ENCODE measurements at regions not wholly inside any gene's neighbourhood (a gene's known extent, or its start where the extent isn't known, plus 50 kb on each side); places are given as distances from the start of the nearest gene placed in this dataset.

DNA sequence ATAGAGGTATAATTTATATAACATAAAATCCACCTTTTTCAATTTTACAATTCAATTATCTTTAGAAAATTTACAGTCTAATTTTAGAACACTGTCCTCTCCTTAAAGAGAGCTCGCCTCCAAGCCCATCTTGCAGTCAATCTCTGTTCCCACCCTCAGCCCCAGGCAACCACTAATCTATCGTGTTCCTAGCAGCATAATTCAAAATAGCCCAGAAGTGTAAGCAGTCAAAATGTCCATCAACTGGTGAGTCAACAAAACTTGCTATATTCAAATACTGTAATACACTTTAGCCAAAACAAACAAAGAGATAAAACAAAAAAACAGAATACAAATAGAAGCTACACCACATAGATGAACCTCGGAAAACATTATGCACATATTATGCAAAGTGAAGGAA is 1006.8 kb upstream of the EEF2KMT start:
- no peaks in the 10 kb centered on the region for H3K9me3 ChIP-seq (ENCODE audit: control insufficient read depth in 2 of 2, insufficient read depth in 1 of 2, low read depth in 1 of 2, low read length in 1 of 2)
- H3K4me3 ChIP-seq (ENCODE audit: low read depth in 1 of 2, low read length in 2 of 2) = no peak overlapping the region
- no peaks in the 10 kb centered on the region for H3K27me3 ChIP-seq (ENCODE audit: control insufficient read depth in 1 of 2, insufficient read depth in 2 of 2, low read length in 2 of 2)
- H3K4me1 ChIP-seq (ENCODE audit: control insufficient read depth in 2 of 2, insufficient read depth in 2 of 2, low read length in 1 of 2) = peaks cover 0 to 2% of the 10 kb centered on the region in 2 donors
- H3K27ac ChIP-seq (ENCODE audit: low read depth in 2 of 2, low read length in 1 of 2) = no peak overlapping the region
- H3K36me3 ChIP-seq (ENCODE audit: control insufficient read depth in 2 of 2, insufficient read depth in 2 of 2, low read length in 1 of 2) = no peaks in the 10 kb centered on the region
- WGBS, 2 donors = 35 to 48% methylated on average over 3 of the region's 3 CpGs

DNA sequence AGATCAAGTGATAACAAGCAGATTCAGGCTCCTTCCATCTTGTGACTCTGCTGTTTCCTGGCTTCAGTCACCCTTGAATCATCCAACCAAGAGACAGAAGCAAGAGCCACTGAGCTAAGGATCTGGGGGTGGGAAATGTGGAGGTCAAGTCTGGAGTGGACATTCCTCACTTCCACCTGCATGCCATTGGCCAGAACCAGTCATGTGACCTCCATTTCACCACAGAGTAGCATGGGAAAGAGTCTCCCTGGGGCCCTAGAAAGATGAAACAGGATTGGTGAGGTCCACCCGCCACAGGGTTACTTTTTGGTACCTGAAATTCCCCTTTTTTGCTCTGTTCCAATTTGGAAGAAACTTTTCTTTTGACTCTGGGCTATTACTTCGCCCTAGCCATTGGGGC is 1006.0 kb upstream of the EEF2KMT start:
- Histone ChIP-seq H3K4me3 (ENCODE audit: low read depth in 1 of 2, low read length in 2 of 2) (no peak overlapping the region), H3K27ac (ENCODE audit: low read depth in 2 of 2, low read length in 1 of 2) (no peak overlapping the region), H3K27me3 (ENCODE audit: control insufficient read depth in 1 of 2, insufficient read depth in 2 of 2, low read length in 2 of 2) (no peaks in the 10 kb centered on the region), H3K9me3 (ENCODE audit: control insufficient read depth in 2 of 2, insufficient read depth in 1 of 2, low read depth in 1 of 2, low read length in 1 of 2) (no peaks in the 10 kb centered on the region), H3K4me1 (ENCODE audit: control insufficient read depth in 2 of 2, insufficient read depth in 2 of 2, low read length in 1 of 2) (peaks cover 0 to 2% of the 10 kb centered on the region in 2 donors), H3K36me3 (ENCODE audit: control insufficient read depth in 2 of 2, insufficient read depth in 2 of 2, low read length in 1 of 2) (no peaks in the 10 kb centered on the region)
- WGBS, 2 donors = 33 to 54% methylated on average over 2 of the region's 2 CpGs

- Histone ChIP-seq H3K4me3 (ENCODE audit: low read depth in 1 of 2, low read length in 2 of 2) (no peak overlapping the region), H3K9me3 (ENCODE audit: control insufficient read depth in 2 of 2, insufficient read depth in 1 of 2, low read depth in 1 of 2, low read length in 1 of 2) (no peaks in the 10 kb centered on the region), H3K27me3 (ENCODE audit: control insufficient read depth in 1 of 2, insufficient read depth in 2 of 2, low read length in 2 of 2) (no peaks in the 10 kb centered on the region), H3K36me3 (ENCODE audit: control insufficient read depth in 2 of 2, insufficient read depth in 2 of 2, low read length in 1 of 2) (no peaks in the 10 kb centered on the region), H3K27ac (ENCODE audit: low read depth in 2 of 2, low read length in 1 of 2) (no peak overlapping the region), H3K4me1 (ENCODE audit: control insufficient read depth in 2 of 2, insufficient read depth in 2 of 2, low read length in 1 of 2) (peaks cover 0 to 2% of the 10 kb centered on the region in 2 donors)
- WGBS, 2 donors = 78 to 86% methylated on average over 4 of the region's 4 CpGs
These were observed 1001.5 kb upstream of the EEF2KMT start for GRCh38 chr16:6099102-6099501.

- Histone ChIP-seq H3K27ac (ENCODE audit: low read depth in 2 of 2, low read length in 1 of 2) (no peak overlapping the region), H3K9me3 (ENCODE audit: control insufficient read depth in 2 of 2, insufficient read depth in 1 of 2, low read depth in 1 of 2, low read length in 1 of 2) (no peaks in the 10 kb centered on the region), H3K4me3 (ENCODE audit: low read depth in 1 of 2, low read length in 2 of 2) (no peak overlapping the region), H3K27me3 (ENCODE audit: control insufficient read depth in 1 of 2, insufficient read depth in 2 of 2, low read length in 2 of 2) (no peaks in the 10 kb centered on the region), H3K4me1 (ENCODE audit: control insufficient read depth in 2 of 2, insufficient read depth in 2 of 2, low read length in 1 of 2) (peaks cover 0 to 2% of the 10 kb centered on the region in 2 donors), H3K36me3 (ENCODE audit: control insufficient read depth in 2 of 2, insufficient read depth in 2 of 2, low read length in 1 of 2) (no peaks in the 10 kb centered on the region)
- WGBS, 2 donors = 83 to 84% methylated on average over 7 of the region's 7 CpGs
These were observed 999.5 kb upstream of the EEF2KMT start for GRCh38 chr16:6096931-6097670.

DNA sequence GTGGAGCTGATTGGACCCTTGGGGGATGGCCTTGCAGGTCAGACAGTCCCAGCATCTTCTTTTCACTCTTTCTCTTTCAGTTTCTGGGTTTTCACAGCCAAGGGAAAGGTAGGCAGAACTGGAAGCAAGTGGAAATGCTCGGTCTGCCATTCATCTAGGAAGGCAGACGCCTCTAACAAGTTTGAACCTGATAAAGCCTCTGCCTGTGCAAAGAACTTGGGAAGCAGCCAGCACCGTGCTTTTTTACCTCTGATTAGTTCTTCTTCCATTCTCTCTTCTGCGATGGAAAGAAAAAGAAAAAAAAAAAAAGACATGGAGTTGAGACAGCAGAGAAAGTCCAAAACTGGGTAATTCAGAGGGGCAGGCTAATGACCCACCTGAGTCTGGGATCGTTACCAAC is 997.8 kb upstream of the EEF2KMT start:
- no peaks in the 10 kb centered on the region for H3K36me3 ChIP-seq (ENCODE audit: control insufficient read depth in 2 of 2, insufficient read depth in 2 of 2, low read length in 1 of 2)
- H3K27me3 ChIP-seq (ENCODE audit: control insufficient read depth in 1 of 2, insufficient read depth in 2 of 2, low read length in 2 of 2) = no peaks in the 10 kb centered on the region
- H3K27ac ChIP-seq (ENCODE audit: low read depth in 2 of 2, low read length in 1 of 2) = no peak overlapping the region
- no peaks in the 10 kb centered on the region for H3K4me1 ChIP-seq (ENCODE audit: control insufficient read depth in 2 of 2, insufficient read depth in 2 of 2, low read length in 1 of 2)
- H3K4me3 ChIP-seq (ENCODE audit: low read depth in 1 of 2, low read length in 2 of 2) = no peak overlapping the region
- WGBS, 2 donors = 44 to 53% methylated on average over 5 of the region's 5 CpGs
- no peaks in the 10 kb centered on the region for H3K9me3 ChIP-seq (ENCODE audit: control insufficient read depth in 2 of 2, insufficient read depth in 1 of 2, low read depth in 1 of 2, low read length in 1 of 2)

- Histone ChIP-seq H3K27ac (ENCODE audit: low read depth in 2 of 2, low read length in 1 of 2) (no peak overlapping the region), H3K4me3 (ENCODE audit: low read depth in 1 of 2, low read length in 2 of 2) (no peak overlapping the region), H3K36me3 (ENCODE audit: control insufficient read depth in 2 of 2, insufficient read depth in 2 of 2, low read length in 1 of 2) (no peaks in the 10 kb centered on the region), H3K27me3 (ENCODE audit: control insufficient read depth in 1 of 2, insufficient read depth in 2 of 2, low read length in 2 of 2) (no peaks in the 10 kb centered on the region), H3K4me1 (ENCODE audit: control insufficient read depth in 2 of 2, insufficient read depth in 2 of 2, low read length in 1 of 2) (no peaks in the 10 kb centered on the region), H3K9me3 (ENCODE audit: control insufficient read depth in 2 of 2, insufficient read depth in 1 of 2, low read depth in 1 of 2, low read length in 1 of 2) (peaks cover 0 to 5% of the 10 kb centered on the region in 2 donors)
- 83 to 84% methylated on average over 3 of the region's 3 CpGs for WGBS, 2 donors
These were observed 993.4 kb upstream of the EEF2KMT start for GRCh38 chr16:6091021-6091420.

DNA sequence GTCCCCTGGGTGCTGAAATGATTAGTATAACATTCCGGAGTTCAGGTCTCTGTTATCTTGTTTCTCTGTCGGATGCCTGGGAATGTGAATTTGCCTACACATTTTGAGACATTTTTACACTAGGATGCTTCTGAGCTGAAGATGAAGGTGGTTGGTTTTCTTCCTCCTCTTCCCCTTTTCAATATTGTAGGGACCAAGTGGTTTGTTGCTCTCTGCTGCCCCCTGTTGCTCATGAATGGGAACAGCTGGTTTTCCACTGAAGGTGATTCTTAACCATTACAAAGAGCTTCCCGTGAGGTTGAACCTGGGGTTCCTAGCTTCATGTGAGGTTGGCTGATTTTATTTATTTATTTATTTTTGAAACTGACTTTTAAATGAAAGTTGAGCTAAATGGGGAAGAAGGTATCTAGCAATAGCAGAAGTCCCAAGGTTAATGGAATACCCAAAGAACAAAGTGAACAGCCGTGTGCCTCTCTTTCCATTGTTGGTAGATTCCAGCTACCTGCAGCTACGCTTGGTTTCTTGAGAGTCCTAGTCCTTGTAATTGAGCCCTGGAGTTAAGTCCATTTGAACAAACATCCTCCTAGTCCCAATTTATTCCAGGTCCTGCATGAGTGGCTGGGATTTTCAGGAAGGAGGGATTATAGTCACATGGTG is 983.9 kb upstream of the EEF2KMT start:
- 37 to 46% methylated on average over 5 of the region's 5 CpGs for WGBS, 2 donors
- no peaks in the 10 kb centered on the region for H3K4me1 ChIP-seq (ENCODE audit: control insufficient read depth in 2 of 2, insufficient read depth in 2 of 2, low read length in 1 of 2)
- H3K27me3 ChIP-seq (ENCODE audit: control insufficient read depth in 1 of 2, insufficient read depth in 2 of 2, low read length in 2 of 2) = no peaks in the 10 kb centered on the region
- H3K27ac ChIP-seq (ENCODE audit: low read depth in 2 of 2, low read length in 1 of 2) = no peak overlapping the region
- no peak overlapping the region for H3K4me3 ChIP-seq (ENCODE audit: low read depth in 1 of 2, low read length in 2 of 2)
- H3K9me3 ChIP-seq (ENCODE audit: control insufficient read depth in 2 of 2, insufficient read depth in 1 of 2, low read depth in 1 of 2, low read length in 1 of 2) = no peaks in the 10 kb centered on the region
- H3K36me3 ChIP-seq (ENCODE audit: control insufficient read depth in 2 of 2, insufficient read depth in 2 of 2, low read length in 1 of 2) = no peaks in the 10 kb centered on the region

GRCh38 chr16:6076631-6077030 is 979.0 kb upstream of the EEF2KMT start:
- Histone ChIP-seq H3K27ac (ENCODE audit: low read depth in 2 of 2, low read length in 1 of 2) (no peak overlapping the region), H3K4me1 (ENCODE audit: control insufficient read depth in 2 of 2, insufficient read depth in 2 of 2, low read length in 1 of 2) (no peaks in the 10 kb centered on the region), H3K36me3 (ENCODE audit: control insufficient read depth in 2 of 2, insufficient read depth in 2 of 2, low read length in 1 of 2) (no peaks in the 10 kb centered on the region), H3K27me3 (ENCODE audit: control insufficient read depth in 1 of 2, insufficient read depth in 2 of 2, low read length in 2 of 2) (no peaks in the 10 kb centered on the region), H3K9me3 (ENCODE audit: control insufficient read depth in 2 of 2, insufficient read depth in 1 of 2, low read depth in 1 of 2, low read length in 1 of 2) (no peaks in the 10 kb centered on the region), H3K4me3 (ENCODE audit: low read depth in 1 of 2, low read length in 2 of 2) (no peak overlapping the region)
- WGBS, 2 donors = 73 to 75% methylated on average over 2 of the region's 2 CpGs

DNA sequence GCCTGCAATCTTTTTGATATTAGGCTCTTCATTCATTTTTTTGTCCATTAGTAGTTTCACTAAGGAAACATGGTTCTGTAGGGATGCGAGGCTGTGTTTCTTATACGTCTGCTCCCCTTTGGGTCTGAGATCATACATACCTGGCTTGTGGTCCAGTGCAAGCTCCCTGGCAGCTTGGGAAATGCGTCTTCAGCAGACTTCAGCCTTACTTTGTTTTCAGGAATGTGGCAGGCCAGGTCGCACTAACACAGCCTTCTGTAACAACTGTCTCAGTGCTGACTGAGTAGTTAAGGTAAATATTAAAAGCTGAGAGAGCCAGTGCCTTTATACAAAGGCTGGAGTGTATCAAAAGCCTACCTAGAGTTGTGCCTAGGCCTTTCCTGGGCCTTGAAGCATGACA is 970.5 kb upstream of the EEF2KMT start:
- Histone ChIP-seq H3K4me3 (ENCODE audit: low read depth in 1 of 2, low read length in 2 of 2) (no peak overlapping the region), H3K4me1 (ENCODE audit: control insufficient read depth in 2 of 2, insufficient read depth in 2 of 2, low read length in 1 of 2) (no peaks in the 10 kb centered on the region), H3K36me3 (ENCODE audit: control insufficient read depth in 2 of 2, insufficient read depth in 2 of 2, low read length in 1 of 2) (no peaks in the 10 kb centered on the region), H3K27ac (ENCODE audit: low read depth in 2 of 2, low read length in 1 of 2) (no peak overlapping the region), H3K9me3 (ENCODE audit: control insufficient read depth in 2 of 2, insufficient read depth in 1 of 2, low read depth in 1 of 2, low read length in 1 of 2) (no peaks in the 10 kb centered on the region), H3K27me3 (ENCODE audit: control insufficient read depth in 1 of 2, insufficient read depth in 2 of 2, low read length in 2 of 2) (no peaks in the 10 kb centered on the region)
- 62 to 76% methylated on average over 4 of the region's 4 CpGs for WGBS, 2 donors

GRCh38 chr16:6066652-6067051 is 969.1 kb upstream of the EEF2KMT start:
- Histone ChIP-seq H3K4me1 (ENCODE audit: control insufficient read depth in 2 of 2, insufficient read depth in 2 of 2, low read length in 1 of 2) (no peaks in the 10 kb centered on the region), H3K27me3 (ENCODE audit: control insufficient read depth in 1 of 2, insufficient read depth in 2 of 2, low read length in 2 of 2) (no peaks in the 10 kb centered on the region), H3K27ac (ENCODE audit: low read depth in 2 of 2, low read length in 1 of 2) (no peak overlapping the region), H3K36me3 (ENCODE audit: control insufficient read depth in 2 of 2, insufficient read depth in 2 of 2, low read length in 1 of 2) (no peaks in the 10 kb centered on the region), H3K4me3 (ENCODE audit: low read depth in 1 of 2, low read length in 2 of 2) (no peak overlapping the region), H3K9me3 (ENCODE audit: control insufficient read depth in 2 of 2, insufficient read depth in 1 of 2, low read depth in 1 of 2, low read length in 1 of 2) (no peaks in the 10 kb centered on the region)
- 65 to 74% methylated on average over 7 of the region's 7 CpGs for WGBS, 2 donors

Measured in esophagus (tissue), 2 donors.